Activated CD4-positive, CD25-positive, alpha-beta regulatory T cell treated with anti-CD3 and anti-CD28 coated beads, Interleukin-2, amount 50 U/mL, for 24 hours (primary cell): ENCODE measurements at regions not wholly inside any gene's neighbourhood (a gene's known extent, or its start where the extent isn't known, plus 50 kb on each side); places are given as distances from the start of the nearest gene placed in this dataset.
"Not testable (repeated sequence)": the region's sequence is repeated elsewhere in the genome, so short reads cannot be mapped to it uniquely, and the experiment has no call there.

ENCODE experiments used
- ATAC-seq, 2 donors: fragments of 150-1000 bp; cut with Tn5 transposase; one replicate each; pipeline ENCODE4 v1.10.0; 2021; ENCODE audit warnings: mild to moderate bottlenecking in 1 of 2, moderate library complexity in 1 of 2

DNA sequence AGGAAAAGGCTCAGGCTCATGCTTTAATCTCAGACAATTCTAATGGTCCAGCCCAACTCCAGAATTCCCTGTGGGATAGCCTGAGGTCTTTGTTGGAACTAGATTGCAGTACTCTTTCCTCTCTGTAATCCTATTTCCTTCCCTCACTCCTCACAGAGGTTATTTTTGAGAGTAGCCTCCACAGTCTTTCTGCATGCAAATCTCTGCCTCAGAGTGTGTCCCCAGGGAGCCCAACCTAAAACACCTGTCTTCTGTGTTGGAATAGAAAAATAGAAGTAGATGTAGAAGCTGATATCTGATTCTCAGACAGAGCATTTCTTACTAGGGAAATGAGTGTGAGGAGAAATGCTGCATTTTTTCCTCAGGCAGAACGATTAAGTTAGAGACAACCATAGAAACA, 915.5 kb upstream of the EPHA5 start:
- ATAC-seq, result no peak

DNA sequence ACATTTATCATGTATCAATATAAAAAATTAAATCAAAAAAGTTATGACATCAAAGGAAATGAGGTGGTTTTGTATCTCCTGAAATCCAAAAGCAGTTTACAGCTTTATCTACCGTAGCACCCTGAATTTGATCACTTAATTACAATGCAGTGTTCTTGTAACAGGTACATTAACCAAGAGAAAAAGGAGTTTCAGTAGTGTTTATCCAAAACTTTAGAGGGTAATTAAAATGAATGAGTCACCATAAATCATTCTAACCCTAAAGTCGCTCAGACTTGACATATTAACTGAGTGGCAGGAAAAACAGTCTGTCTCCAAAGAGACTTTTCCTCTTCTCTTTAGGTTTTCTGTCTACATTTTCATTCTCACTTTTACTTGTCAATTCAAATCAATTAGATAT, 907.6 kb upstream of the EPHA5 start:
- no peak for ATAC-seq

DNA sequence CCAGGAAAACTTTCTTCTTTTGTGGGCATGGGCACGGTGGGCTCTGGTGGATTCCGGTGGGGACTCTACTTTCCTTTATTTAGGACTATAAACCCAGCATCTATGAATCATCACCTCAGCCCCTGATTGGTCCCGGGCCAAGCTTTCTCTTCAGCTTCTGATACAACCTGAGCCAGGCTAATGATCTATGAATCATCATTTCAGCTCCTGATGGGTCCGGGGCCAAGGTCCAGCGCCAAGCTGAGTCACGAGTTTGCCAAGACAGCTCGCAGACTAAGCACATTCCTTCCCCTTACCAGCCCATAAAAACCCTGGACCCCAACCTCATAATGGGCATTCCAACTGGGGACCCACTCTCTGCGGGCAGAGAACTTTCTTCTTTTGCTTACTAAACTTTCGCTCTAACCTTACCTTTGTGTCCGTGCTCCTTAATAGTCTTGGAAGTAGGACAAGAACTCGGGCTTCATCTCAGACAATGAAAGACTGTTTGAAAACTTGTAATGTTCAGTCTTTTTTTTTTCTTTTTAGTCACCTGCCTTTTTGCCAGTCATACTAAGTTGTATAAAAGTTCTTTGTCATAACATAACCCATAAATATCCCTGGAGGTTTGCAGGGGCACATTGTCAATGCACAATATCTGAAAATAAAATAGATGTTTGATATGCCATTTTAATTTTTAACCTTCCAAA, 904.9 kb upstream of the EPHA5 start:
- no peak for ATAC-seq

DNA sequence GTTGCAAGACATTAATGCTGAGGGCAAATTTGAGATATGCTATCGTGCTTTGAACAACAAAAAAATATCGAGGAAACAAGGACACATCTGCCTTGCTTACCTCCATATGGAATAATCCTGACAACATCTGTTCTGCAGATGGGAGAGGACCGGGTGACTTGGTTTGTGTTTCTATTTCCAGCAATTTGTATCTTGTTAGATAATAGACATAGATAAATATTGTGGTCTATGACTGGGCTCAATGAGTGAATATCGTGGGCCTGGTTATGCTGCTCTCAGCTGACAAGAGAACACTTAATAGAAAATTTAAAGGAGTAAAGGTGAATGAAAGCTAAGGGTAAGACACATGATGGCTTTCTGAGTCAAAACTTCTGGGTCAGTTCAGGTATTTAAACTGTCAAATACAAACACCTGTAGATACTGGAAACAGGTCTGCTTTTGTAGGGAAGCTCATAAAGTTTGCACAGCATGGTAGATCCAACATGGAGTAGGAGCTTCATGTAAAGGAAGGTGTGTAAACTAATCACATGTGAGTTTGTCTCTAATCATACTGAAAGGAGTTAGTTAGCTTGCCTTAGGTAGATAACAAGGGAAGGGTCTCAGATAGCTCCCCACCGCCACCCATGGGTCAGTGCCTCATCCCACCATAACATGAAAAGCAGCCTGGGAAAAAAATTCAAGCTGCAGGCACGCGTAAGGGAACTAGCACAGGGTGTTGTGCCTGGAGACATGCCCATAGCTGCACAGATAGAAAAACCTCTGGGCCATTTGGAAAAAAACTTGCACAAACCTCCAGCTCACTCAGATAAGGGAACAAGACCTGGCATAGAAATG, 904.1 kb upstream of the EPHA5 start:
- no peak for ATAC-seq

DNA sequence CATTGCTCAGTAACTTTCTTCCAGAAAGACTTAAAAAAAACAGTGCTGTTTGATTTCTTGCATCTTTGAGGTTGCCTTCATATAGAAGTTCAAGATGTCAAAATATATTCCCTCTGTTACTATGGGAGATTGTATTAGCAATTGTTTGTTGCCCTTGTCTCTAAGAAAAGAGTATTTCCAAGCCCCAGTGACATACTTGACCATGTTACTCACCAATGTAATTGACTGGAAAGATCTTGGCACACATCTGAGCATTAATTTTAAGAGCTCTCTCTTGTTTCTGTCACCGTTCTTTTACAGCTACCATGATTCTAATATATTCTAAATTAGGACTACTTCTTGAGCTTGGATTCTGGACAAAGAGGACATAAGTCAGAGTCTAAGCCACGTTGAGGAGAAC, 902.7 kb upstream of the EPHA5 start:
- ATAC-seq, result no peak

DNA sequence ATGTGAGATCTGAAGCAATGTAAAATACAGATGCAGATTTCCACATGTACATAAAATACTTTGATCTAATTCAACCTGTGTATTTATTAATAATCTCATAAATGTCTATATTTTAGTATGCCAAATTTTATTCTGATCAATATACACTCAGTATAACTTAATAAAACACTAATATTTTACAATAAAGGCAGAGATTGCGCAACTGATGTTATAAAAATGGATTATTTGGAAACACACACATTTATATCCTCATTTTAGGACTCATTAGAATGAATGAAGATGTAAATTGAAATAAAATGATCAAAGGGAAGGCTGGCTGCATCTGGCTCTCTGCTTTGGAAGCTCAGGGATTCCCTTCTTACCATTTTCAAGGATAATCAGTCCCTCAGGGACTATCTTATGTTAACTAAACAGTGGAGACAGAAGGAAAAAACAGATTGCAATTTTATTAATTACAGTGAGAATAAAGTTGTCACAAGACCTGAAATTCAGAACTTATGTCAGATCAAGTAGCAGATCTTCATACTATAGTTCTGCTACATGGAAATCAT, 900.9 kb upstream of the EPHA5 start:
- ATAC-seq, result no peak

DNA sequence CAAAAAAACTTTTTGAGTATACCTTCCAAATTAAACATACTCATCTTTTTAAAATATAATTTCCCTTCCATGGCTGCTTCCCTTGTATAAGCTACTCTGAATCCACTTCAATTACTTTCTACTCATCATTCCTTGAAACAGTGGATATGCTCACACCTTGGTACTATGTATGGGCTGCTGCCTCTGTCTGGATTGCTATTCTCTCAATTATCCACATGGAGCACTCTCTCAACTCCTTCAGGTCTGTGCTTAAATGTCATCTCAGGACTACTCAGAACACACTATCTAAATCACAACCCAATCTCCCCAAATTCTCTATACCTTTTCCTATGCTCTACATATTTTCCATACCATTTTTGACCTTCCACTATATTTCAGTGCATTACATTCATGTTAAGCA, 898.9 kb upstream of the EPHA5 start:
- no peak for ATAC-seq

DNA sequence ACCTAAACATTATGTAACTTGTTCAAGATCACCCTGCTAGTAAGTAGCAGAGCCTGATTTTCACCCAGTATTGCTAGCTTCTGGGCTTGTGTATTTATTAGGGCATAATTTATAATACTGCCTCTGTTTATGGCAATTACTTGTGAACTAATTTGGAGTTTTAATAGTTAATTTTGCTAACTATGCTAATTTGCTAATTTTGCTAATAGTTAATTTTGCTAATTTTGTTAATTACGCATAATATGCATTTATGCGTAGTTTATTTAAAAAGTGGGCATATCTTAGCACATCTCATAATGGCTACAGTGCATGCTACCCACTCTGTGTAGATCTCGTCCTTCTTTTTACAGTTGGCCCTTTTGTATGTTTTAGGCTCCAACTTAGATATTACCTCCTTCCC, 898.1 kb upstream of the EPHA5 start:
- no peak for ATAC-seq

DNA sequence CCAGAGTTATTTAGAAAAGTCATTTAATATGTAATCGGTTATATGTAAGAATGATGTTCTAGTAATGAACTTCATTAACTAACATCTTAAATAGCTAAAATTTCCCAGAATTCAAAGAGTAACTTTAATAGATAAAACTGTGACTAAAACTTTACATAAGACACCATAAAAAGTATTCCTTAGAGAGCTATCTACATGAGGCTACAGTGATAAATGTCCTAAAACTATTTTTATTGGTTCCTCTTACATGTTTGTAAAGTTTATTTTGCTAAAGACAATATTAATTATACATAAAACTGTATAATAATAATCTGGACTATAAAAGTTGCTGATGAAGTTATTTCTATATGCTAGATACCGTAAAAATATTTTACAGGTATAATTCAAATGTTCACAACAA, 897.7 kb upstream of the EPHA5 start:
- ATAC-seq, result no peak

DNA sequence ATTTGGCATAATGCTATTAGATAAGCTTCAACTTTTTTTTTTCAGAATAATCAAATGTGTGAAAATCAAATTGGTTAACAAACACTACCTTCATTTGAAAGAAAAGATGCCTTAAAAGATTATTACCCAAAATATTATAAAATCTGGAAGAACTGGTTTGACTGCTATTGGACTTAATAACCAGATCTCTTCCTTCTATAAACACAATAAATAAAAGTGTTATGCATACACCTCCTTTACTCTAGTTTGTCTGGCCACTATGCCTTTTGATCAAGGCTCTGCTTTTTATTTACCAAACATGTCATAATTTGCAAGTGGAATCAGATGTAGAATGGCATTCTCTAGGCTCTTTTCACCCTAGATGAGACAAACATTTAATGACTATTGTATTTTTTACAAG, 897.3 kb upstream of the EPHA5 start:
- ATAC-seq, result no peak

DNA sequence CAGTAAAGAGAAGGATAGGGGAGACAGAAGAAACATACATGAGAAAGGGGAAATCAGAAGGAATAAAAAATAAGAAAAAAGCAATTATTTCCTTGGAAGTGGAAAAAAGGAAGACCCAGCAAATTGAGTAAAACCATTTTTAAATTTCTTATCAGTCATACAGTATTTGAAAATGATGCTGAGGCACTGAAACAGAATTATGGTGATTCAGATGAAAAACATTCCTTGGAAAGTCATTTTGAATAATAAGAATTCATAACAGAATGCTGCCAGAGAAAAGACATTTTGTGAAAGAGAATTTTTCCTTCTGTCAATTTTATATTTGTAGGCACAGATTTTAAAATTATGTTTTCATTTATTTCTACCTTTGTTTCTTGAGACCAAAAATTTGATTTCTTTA, 895.5 kb upstream of the EPHA5 start:
- no peak for ATAC-seq

DNA sequence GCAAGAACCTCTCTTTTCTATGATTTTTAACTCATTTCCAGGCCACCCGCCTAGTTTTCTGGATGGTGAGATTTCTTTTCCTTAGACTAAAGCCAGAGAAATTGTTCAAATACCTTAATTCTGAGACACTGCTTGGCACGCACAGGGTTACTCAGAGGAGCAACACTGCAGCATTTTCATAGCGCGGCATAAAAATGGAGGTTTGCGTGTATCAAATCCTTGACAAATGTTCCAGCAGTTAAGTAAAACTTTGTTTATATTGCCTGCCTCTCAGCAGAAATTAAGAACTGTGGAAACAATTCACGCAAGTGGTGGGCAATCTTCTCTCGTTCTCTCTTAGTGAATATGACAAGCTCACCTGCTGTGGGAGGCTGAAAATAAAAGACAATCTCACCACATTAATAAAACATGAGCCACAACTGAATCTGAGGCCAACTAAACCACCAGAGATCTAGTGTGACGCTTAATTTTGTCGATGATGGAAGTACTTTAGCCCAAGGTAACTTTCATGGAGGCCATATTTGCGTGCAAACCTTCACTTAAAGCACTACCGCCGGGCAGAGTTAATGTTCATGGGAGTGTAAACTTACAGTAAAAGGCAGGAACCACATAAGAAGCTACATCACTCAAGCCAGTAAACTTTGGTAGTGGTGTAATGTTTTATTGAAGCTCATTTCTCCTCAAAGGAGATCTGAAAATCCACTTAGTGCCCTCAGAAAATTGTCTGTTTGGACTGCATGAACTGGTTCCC, 894.8 kb upstream of the EPHA5 start:
- ATAC-seq, result no peak

DNA sequence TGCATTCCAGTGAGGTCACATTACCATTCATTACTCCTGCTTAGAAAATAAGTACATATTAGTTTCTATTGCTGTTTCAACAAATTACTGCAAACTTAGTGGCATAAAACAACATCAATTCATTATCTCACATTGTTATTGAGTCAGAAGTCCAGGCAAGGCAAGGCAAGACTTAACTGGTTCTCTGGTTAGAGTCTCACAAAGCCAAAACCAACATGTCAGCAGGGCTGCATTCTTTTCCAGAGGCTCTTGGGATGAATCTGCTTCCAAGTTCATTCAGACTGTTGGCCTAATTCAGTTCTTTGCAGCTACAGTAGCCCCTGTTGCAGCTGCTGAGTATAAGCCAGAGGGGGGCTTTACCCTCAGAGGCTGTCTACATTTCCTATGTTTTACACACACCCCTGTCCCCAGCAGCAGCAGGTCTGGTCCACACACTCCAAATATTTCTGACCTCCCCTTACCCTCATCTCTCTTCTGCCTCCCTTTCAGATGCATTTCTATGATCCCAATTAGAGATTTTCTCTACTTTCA, 892.1 kb upstream of the EPHA5 start:
- no peak for ATAC-seq

DNA sequence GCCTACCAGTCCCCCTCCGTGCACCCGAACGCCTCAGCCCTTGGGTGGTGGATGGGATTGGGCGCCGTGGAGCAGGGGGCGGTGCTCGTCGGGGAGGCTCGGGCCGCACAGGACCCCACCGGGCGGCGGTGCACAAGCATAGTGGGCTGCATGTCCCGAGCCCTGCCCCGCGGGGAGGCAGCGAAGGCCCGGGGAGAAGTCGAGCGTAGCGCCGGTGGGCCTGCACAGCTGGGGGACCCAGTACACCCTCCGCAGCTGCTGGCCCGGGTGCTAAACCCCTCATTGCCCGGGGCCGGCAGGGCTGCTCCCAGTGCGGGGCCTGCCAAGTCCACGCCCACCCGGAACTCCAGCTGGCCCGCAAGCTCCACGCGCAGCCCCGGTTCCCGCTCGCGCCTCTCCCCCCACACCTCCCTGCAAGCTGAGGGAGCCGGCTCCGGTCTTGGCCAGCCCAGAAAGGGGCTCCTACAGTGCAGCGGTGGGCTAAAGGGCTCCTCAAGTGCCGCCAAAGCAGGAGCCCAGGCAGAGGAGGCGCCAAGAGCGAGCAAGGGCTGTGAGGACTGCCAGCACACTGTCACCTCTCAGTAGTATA, 891.3 kb upstream of the EPHA5 start:
- not testable (repeated sequence) for ATAC-seq

DNA sequence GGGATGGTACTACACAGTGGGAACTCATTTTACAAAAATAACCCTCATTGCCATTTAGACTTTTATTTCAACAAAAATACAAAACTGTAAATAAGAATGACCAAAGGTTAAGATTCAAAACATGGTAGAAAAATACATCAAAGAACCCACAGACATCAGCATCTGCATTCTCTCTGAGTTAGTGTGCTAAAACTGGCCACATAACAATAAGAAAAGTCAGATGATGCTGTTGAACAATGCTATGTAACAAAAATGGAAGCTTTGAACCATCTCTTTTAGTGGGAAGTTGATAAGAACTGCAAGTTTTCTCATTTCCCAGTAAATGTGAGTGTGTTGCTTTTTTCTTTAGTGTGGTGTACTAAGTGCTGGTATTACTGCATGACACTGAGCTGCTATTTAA, 888.4 kb upstream of the EPHA5 start:
- ATAC-seq, result no peak

DNA sequence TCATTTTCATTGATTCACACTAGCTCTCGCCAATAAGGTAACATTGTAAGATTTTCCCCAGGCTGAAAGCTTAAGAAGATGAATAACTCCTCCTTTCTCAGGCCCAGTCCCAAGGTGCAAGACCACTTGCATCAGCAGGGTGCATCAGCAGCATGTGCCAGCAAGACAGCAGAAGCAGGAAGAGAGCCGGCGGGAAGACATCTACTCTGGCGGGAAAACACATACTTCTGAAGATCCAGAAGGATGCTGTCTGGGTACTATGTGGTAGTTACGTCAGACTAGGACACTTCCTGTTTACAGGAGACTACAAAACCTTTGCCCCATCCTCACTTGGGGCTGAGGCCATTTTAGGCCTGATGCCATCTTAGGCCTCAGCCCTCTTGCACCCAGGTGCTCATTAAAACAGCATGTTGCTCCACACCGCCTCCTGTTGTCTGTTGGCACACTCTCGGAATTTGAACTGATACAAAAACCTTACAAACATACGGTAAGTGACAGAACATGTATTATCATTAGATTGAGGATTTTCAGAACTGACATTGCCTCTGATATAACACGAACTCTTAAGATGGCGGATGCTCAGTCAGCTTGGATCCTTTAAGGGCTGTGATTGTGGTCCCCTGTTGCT, 886.5 kb upstream of the EPHA5 start:
- no peak for ATAC-seq

DNA sequence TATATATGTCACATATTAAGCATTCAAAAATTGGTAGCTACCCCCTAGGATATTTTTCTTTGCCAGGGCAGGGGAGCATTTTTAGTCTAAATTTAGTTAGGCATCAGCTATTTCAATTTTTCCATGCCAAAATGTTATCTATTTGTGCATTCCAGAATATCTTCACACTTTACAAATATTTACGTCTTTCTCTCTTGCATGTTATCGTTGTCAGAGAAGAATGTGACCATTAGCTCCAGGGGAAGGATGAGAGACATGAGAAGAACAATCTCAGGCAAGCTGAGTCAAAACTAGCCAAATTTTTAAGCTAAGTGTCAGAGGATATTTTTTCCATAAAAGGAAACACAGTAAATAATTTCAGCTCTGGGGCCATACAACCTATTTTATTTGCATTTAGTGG, 885.0 kb upstream of the EPHA5 start:
- no peak for ATAC-seq

DNA sequence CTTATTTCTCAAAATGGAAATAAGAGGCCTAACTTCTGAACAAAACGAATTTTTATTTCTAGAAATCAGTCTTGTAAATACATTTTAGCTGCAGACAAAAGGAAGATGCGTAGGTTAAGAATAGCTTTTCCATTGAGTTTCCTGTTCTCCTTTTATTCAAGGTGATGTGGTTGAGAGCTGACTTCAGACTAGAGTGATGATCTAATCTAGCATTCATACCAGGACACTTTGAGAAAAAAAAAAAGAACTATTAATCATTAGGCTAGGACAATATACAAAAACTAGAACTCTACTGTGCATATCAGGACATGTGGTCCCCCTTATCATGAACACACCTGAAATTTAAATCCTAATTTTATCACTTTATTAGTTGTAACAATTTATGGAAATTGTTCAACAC, 884.5 kb upstream of the EPHA5 start:
- ATAC-seq, result no peak

DNA sequence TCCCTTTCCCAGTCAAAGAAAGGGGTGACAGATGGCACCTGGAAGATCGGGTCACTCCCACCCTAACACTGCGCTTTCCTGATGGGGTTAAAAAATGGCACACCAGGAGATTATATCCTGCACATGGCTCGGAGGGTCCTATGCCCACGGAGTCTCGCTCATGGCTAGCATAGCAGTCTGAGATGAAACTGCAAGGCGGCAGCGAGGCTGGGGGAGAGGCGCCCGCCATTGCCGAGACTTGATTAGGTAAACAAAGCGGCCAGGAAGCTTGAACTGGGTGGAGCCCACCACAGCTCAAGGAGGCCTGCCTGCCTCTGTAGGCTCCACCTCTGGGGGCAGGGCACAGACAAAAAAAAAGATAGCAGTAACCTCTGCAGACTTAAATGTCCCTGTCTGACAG, 875.0 kb upstream of the EPHA5 start:
- not testable (repeated sequence) for ATAC-seq

DNA sequence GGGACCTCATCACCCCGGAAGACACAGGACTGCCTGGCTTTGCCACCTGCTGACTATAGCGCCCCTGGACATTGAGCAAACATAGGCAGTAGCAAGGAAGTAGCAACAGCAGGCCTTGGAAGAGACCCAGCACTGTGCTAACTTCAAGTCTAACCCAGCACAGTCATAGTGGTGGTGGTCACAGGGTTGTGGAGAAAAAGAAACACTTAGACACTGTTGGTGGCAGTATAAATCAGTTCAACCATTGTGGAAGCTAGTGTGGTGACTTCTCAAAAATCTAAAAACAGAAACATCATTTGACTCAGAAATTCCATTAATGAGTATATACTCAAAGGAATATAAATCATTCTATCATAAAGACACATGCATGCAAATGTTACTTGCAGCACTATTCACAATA, 874.0 kb upstream of the EPHA5 start:
- ATAC-seq, result no peak

DNA sequence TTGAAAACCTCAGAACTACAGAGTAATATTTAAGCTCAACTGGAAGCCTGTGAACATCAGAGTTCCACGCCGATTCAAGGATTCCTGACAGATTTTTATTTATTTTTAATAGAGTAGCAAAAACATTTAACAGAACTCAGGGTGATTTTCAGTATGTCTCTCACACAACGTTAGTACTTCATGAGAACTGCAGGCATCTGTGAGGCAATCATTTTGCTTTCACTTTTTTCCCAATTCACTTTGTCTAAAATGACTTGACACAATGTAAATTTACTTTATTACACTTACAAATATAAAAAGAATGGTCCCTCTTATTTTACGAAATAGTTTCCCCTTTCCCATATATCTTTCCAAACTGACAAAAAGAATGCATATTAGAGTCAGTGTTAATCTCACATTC, 869.5 kb upstream of the EPHA5 start:
- ATAC-seq, result no peak

DNA sequence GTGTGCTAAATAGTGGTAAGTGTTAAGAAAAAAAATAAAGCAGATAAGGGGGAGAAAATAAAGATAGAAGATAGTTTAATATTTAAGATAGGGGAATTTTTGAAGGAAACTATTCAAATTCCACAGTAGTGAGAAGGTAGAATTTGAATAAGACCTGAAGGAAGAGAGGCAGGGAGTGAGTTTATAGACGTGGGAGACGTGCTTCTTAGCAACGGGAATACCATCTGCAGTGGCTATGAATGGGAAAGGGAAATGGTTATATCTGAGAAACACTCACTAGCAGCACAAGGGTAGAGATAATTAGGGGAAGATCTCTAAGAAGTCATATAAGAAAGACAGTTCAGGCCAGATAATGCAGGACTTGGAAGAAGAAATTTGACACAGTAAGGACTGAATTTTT, 854.5 kb upstream of the EPHA5 start:
- no peak for ATAC-seq
